ENCODE measurements at regions not wholly inside any gene's neighbourhood (a gene's known extent, or its start where the extent isn't known, plus 50 kb on each side); places are given as distances from the start of the nearest gene placed in this dataset.
A peak's percentile ranks its signal among the peaks of the same experiment; 100 is the strongest.

GRCh38 chr1:115893545-115893944, 52.6 kb upstream of the NHLH2 start:
- Histone ChIP-seq H3K9me3 (ENCODE audit: control insufficient read depth, insufficient read depth, low read length) (no peaks in the 10 kb centered on the region), H3K36me3 (ENCODE audit: insufficient read depth, low read length) (no peaks in the 10 kb centered on the region), H3K9ac (ENCODE audit: low read depth, low read length) (no peak overlapping the region), H3K4me1 (ENCODE audit: insufficient read depth, low read length) (no peaks in the 10 kb centered on the region)

DNA sequence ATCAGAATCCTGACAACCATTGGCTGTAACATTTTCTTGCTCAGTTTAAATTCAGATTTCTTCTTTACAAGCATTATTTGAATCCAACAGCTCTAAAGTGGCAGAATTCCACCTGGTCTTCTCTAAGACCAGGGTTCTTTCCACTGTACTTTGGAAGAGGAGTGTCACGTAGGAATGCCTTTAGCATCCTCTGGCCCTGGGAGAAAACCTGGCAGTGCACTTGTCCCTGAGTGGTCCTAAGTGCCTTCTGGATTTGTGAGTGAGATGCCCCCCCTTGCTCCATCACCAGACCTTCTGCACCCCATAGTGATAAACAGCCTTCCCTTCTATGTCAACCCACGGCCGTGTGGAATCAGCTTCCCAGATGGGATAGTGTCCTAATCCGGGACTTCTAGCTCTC, 57.1 kb upstream of the NHLH2 start:
- Histone ChIP-seq H3K9me3 (ENCODE audit: control insufficient read depth, insufficient read depth, low read length) (no peaks in the 10 kb centered on the region), H3K36me3 (ENCODE audit: insufficient read depth, low read length) (no peaks in the 10 kb centered on the region), H3K9ac (ENCODE audit: low read depth, low read length) (no peak overlapping the region), H3K4me1 (ENCODE audit: insufficient read depth, low read length) (no peaks in the 10 kb centered on the region)

DNA sequence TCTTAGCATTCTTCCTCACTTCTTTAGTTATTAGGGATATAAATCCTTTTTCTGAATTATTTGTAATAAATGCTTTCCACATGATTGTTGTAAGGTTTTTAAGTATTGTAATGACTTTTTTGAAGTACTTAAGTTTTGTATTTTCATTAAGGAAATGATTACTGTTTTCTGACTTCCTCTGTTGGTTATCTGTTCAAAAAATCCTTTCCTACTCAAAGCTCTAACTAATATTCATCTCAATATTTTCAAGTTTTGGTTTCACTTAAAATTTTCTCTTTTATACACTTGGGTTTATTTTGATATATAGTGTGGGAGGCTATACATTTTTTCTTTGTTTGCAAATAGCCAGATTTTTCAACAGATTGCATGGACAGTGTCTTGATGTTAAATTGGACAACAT, 59.9 kb upstream of the NHLH2 start:
- H3K9ac ChIP-seq (ENCODE audit: low read depth, low read length) = no peak overlapping the region
- H3K4me1 ChIP-seq (ENCODE audit: insufficient read depth, low read length) = no peaks in the 10 kb centered on the region
- H3K9me3 ChIP-seq (ENCODE audit: control insufficient read depth, insufficient read depth, low read length) = no peaks in the 10 kb centered on the region
- H3K36me3 ChIP-seq (ENCODE audit: insufficient read depth, low read length) = no peaks in the 10 kb centered on the region

GRCh38 chr1:115906627-115907026, 65.7 kb upstream of the NHLH2 start:
- H3K9me3 ChIP-seq (ENCODE audit: control insufficient read depth, insufficient read depth, low read length) = no peaks in the 10 kb centered on the region; the same call in 1 of the 2 replicates
- H3K4me1 ChIP-seq (ENCODE audit: insufficient read depth, low read length) = no peaks in the 10 kb centered on the region
- H3K9ac ChIP-seq (ENCODE audit: low read depth, low read length) = no peak overlapping the region
- H3K36me3 ChIP-seq (ENCODE audit: insufficient read depth, low read length) = no peaks in the 10 kb centered on the region

DNA sequence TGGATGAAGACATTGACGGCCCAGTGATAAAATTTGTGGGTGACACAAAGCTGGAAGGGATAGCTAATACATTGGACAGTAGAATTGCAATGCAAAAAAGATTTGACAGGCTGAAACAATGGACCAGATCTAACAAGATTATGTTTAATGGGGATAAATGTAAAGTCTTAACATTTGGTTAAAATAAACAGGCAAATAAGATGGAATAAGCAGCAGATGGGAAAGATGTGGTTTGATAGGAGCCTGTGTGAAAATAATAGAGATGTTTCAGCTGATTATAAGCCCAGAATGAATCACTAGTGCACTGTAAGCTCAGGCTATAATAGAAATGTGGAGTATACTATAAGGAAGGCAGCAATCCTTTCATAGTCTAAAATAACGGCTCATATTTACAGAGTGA, 66.2 kb upstream of the NHLH2 start:
- Histone ChIP-seq H3K9ac (ENCODE audit: low read depth, low read length) (no peak overlapping the region), H3K36me3 (ENCODE audit: insufficient read depth, low read length) (no peaks in the 10 kb centered on the region)

GRCh38 chr1:115908565-115909274, 67.6 kb upstream of the SLC22A15 start:
- Histone ChIP-seq H3K9me3 (ENCODE audit: control insufficient read depth, insufficient read depth, low read length) (no peaks in the 10 kb centered on the region; the same call in 1 of the 2 replicates), H3K4me1 (ENCODE audit: insufficient read depth, low read length) (peaks cover 7% of the 10 kb centered on the region; the same call in 1 of the 2 replicates), H3K9ac (ENCODE audit: low read depth, low read length) (no peak overlapping the region), H3K36me3 (ENCODE audit: insufficient read depth, low read length) (no peaks in the 10 kb centered on the region)

More for the DNA sequence above, 66.2 kb upstream of the NHLH2 start:
- Histone ChIP-seq H3K4me1 (ENCODE audit: insufficient read depth, low read length) (peaks cover under 1% of the 10 kb centered on the region; the same call in 1 of the 2 replicates), H3K9me3 (ENCODE audit: control insufficient read depth, insufficient read depth, low read length) (no peaks in the 10 kb centered on the region; the same call in 1 of the 2 replicates)

GRCh38 chr1:115910231-115910630, 66.1 kb upstream of the SLC22A15 start:
- peaks cover 7% of the 10 kb centered on the region; the same call in 1 of the 2 replicates for H3K4me1 ChIP-seq (ENCODE audit: insufficient read depth, low read length)
- no peak overlapping the region for H3K9ac ChIP-seq (ENCODE audit: low read depth, low read length)
- H3K9me3 ChIP-seq (ENCODE audit: control insufficient read depth, insufficient read depth, low read length) = no peaks in the 10 kb centered on the region; the same call in 1 of the 2 replicates
- no peaks in the 10 kb centered on the region for H3K36me3 ChIP-seq (ENCODE audit: insufficient read depth, low read length)

- H3K9me3 ChIP-seq (ENCODE audit: control insufficient read depth, insufficient read depth, low read length) = no peaks in the 10 kb centered on the region; the same call in 1 of the 2 replicates
Measured at GRCh38 chr1:115911294-115911693, 65.0 kb upstream of the SLC22A15 start.

GRCh38 chr1:115912116-115912515, 64.2 kb upstream of the SLC22A15 start:
- Histone ChIP-seq H3K4me1 (ENCODE audit: insufficient read depth, low read length) (peaks cover 7% of the 10 kb centered on the region; the same call in 1 of the 2 replicates), H3K9me3 (ENCODE audit: control insufficient read depth, insufficient read depth, low read length) (no peaks in the 10 kb centered on the region; the same call in 1 of the 2 replicates), H3K36me3 (ENCODE audit: insufficient read depth, low read length) (no peaks in the 10 kb centered on the region), H3K9ac (ENCODE audit: low read depth, low read length) (no peak overlapping the region)

More at GRCh38 chr1:115911294-115911693, 65.0 kb upstream of the SLC22A15 start:
- Histone ChIP-seq H3K4me1 (ENCODE audit: insufficient read depth, low read length) (peaks cover 7% of the 10 kb centered on the region; the same call in 1 of the 2 replicates), H3K36me3 (ENCODE audit: insufficient read depth, low read length) (no peaks in the 10 kb centered on the region), H3K9ac (ENCODE audit: low read depth, low read length) (no peak overlapping the region)

DNA sequence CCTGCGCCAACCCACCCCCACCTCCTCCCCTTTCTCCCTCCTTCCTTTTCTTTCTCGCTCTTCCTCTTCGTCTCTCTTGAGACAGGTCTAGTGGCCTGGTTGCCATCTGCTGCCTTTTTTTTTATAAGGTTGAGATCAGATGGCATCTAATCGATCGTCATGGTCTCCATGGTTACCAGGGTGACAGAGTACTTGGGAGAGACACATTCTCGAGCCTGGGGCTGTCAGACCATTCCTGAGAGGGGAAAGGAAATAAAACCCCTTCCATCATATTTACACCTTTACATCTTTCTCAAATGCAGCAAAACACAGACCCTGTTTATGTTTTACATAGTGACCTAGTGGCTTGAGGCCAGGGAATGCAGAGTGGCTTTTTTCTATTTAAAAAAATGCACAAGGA, 53.5 kb upstream of the SLC22A15 start:
- no peaks in the 10 kb centered on the region for H3K9me3 ChIP-seq (ENCODE audit: control insufficient read depth, insufficient read depth, low read length)
- no peak overlapping the region for H3K9ac ChIP-seq (ENCODE audit: low read depth, low read length)
- peaks cover 28% of the 10 kb centered on the region for H3K4me1 ChIP-seq (ENCODE audit: insufficient read depth, low read length)
- no peaks in the 10 kb centered on the region for H3K36me3 ChIP-seq (ENCODE audit: insufficient read depth, low read length)

DNA sequence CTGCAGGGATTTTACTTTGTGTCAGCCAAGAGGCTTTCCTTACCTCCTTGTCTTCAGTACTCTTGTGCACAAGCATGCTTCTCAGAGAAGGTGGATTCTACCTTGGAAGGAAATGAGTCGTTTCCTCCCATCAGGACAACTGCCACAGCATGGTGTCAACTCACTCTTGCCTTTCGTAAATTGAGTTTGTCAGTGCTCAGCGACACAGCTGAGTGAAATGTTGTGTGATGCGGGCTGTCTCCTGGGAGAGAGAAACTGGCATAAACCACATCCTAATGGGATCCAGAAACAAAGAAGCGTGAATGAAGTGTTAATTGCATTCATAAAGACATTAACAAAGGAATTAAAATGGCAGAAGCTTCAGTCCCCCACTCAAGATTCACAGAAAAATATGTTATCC, 51.5 kb upstream of the SLC22A15 start:
- Histone ChIP-seq H3K9ac (ENCODE audit: low read depth, low read length) (peak overlapping the region; percentile 22; the same call in 1 of the 2 replicates), H3K4me1 (ENCODE audit: insufficient read depth, low read length) (peaks cover 31% of the 10 kb centered on the region), H3K9me3 (ENCODE audit: control insufficient read depth, insufficient read depth, low read length) (no peaks in the 10 kb centered on the region), H3K36me3 (ENCODE audit: insufficient read depth, low read length) (no peaks in the 10 kb centered on the region)

GRCh38 chr1:115925467-115925866, 50.8 kb upstream of the SLC22A15 start:
- Histone ChIP-seq H3K9ac (ENCODE audit: low read depth, low read length) (no peak overlapping the region), H3K9me3 (ENCODE audit: control insufficient read depth, insufficient read depth, low read length) (no peaks in the 10 kb centered on the region), H3K36me3 (ENCODE audit: insufficient read depth, low read length) (no peaks in the 10 kb centered on the region), H3K4me1 (ENCODE audit: insufficient read depth, low read length) (peaks cover 36% of the 10 kb centered on the region)

Measured in ES-I3 (cell line).